ENCODE measurements at regions not wholly inside any gene's neighbourhood (a gene's known extent, or its start where the extent isn't known, plus 50 kb on each side); places are given as distances from the start of the nearest gene placed in this dataset.

GRCh38 chr3:64765947-64766346 lies 78.1 kb upstream of the ADAMTS9 start:
- no peak for DNase-seq (ENCODE audit: low read depth)
- H3K4me3 ChIP-seq (ENCODE audit: low read depth, low read length), result no peak overlapping the region
- TF ChIP-seq, protein P1, sequence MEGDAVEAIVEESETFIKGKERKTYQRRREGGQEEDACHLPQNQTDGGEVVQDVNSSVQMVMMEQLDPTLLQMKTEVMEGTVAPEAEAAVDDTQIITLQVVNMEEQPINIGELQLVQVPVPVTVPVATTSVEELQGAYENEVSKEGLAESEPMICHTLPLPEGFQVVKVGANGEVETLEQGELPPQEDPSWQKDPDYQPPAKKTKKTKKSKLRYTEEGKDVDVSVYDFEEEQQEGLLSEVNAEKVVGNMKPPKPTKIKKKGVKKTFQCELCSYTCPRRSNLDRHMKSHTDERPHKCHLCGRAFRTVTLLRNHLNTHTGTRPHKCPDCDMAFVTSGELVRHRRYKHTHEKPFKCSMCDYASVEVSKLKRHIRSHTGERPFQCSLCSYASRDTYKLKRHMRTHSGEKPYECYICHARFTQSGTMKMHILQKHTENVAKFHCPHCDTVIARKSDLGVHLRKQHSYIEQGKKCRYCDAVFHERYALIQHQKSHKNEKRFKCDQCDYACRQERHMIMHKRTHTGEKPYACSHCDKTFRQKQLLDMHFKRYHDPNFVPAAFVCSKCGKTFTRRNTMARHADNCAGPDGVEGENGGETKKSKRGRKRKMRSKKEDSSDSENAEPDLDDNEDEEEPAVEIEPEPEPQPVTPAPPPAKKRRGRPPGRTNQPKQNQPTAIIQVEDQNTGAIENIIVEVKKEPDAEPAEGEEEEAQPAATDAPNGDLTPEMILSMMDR (conservative IDR thresholded peaks at IDR 0.05; ENCODE audit: low read depth, low read length), result no peak

GRCh38 chr3:64764386-64764929 lies 76.7 kb upstream of the ADAMTS9 start:
- H3K4me3 ChIP-seq (ENCODE audit: low read depth, low read length), result no peak overlapping the region
- no peak for DNase-seq (ENCODE audit: low read depth)
- TF ChIP-seq, protein P1 (conservative IDR thresholded peaks at IDR 0.05; ENCODE audit: low read depth, low read length), result no peak

GRCh38 chr3:64763980-64764379 lies 76.2 kb upstream of the ADAMTS9 start:
- H3K4me3 ChIP-seq (ENCODE audit: low read depth, low read length), result no peak overlapping the region
- DNase-seq (ENCODE audit: low read depth), result no peak
- TF ChIP-seq, protein P1 (conservative IDR thresholded peaks at IDR 0.05; ENCODE audit: low read depth, low read length), result peak; percentile 28

DNA sequence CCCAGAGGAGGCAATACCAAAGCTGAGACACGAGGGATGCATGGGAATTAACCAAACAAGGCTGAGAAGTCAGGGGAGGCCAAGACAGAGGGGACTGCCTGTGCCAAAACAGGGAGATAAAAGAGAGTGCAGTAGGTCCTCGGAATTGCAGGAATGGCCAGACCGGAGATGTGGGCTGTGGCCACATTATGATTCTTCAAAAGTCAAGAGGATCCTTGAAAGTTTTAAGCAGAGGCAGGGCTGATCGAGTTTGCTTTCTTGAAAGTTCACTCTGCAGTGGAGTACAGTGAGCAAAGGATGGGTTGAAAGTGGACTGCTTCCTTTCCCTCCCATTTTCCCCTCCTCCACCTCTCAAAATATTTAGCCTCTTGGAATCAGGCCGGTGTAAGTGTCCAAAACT lies 73.9 kb upstream of the ADAMTS9 start:
- H3K4me3 ChIP-seq (ENCODE audit: low read depth, low read length), result no peak overlapping the region
- TF ChIP-seq, protein P1 (conservative IDR thresholded peaks at IDR 0.05; ENCODE audit: low read depth, low read length), result no peak
- DNase-seq (ENCODE audit: low read depth), result no peak

- no peak overlapping the region for H3K4me3 ChIP-seq (ENCODE audit: low read depth, low read length)
- TF ChIP-seq, protein P1 (conservative IDR thresholded peaks at IDR 0.05; ENCODE audit: low read depth, low read length), result no peak
- DNase-seq (ENCODE audit: low read depth), result no peak
Measured at GRCh38 chr3:64760258-64760657, 72.5 kb upstream of the ADAMTS9 start.

DNA sequence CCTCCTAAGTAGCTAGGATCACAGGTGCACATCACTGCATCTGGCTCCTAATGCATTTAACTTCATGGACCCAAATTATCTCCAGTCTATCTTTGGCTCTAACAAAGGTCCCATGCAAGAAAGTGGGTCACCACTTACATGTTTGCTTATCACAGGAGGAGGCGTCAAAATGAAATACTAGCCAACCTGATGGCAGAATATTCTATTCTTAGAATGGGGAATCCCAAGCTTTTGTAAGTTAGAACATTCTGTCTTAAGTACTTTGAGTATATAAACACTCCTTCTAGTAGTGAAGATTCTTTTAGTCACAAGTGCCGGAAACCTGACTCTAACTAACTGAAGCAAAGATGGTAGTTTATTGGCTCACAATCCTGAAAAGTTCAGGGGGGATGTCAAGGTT lies 72.0 kb upstream of the ADAMTS9 start:
- DNase-seq (ENCODE audit: low read depth), result no peak
- TF ChIP-seq, protein P1 (conservative IDR thresholded peaks at IDR 0.05; ENCODE audit: low read depth, low read length), result no peak

DNA sequence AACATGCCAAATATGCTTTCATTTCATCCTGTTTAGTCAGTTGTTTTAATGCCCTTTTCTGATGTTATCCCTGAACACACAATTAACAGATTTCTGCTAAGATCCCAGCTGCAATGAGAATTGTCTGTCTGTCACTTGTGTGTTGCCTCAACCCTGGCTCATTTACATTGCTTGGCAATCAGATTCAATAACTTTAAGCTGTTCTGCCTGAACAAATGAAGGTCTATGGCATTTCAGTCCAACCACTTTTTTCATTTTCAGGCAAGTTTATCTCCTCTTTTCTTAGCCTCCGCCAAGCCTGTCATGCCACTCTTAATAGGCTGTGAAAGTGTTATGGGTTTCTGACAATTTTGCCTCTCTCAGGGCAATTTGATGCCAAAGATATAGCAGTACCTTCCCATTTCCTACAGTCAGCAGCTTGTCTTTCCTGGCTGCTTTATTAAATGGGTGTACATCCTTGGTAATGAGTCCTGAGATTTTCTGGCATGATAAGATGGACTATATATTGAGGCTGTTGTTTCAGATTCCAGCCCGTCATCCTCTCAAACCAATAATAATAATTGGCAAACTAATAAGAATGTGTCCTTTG lies 68.7 kb upstream of the ADAMTS9 start:
- no peak overlapping the region for H3K4me3 ChIP-seq (ENCODE audit: low read depth, low read length)
- TF ChIP-seq, protein P1 (conservative IDR thresholded peaks at IDR 0.05; ENCODE audit: low read depth, low read length), result no peak
- DNase-seq (ENCODE audit: low read depth), result no peak

More for the DNA sequence above, 72.0 kb upstream of the ADAMTS9 start:
- no peak overlapping the region for H3K4me3 ChIP-seq (ENCODE audit: low read depth, low read length)
